ENCODE measurements at regions not wholly inside any gene's neighbourhood (a gene's known extent, or its start where the extent isn't known, plus 50 kb on each side); places are given as distances from the start of the nearest gene placed in this dataset.
"Not testable (repeated sequence)": the region's sequence is repeated elsewhere in the genome, so short reads cannot be mapped to it uniquely, and the experiment has no call there.

DNA sequence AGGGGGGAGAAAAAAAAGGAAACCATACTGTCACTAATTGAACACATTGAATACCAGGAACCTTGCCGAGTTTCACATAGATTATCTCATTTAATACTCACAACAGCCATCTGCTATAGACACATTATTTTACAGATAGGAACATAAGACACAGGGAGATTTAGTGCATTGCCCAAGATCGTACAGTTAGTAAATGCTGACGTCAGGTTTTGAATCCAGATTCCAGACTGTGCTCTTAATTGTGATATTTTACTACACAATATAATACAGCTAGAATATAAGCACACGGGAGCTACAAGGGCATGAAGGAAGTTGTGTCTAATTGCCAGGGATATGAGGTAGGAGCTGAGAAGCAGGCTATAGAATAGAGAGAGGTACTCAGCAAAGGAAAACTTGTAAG lies 93.9 kb upstream of the MINDY3 start:
- H2AFZ ChIP-seq (ENCODE audit: low read depth, low read length) = no peak overlapping the region
- H3K4me3 ChIP-seq (ENCODE audit: insufficient read depth in 1 of 2, low read depth in 1 of 2, low read length in 2 of 2) = no peak overlapping the region
- H2BK120ac ChIP-seq (ENCODE audit: low read depth, low read length) = no peak overlapping the region
- WGBS = 56% methylated on average over 2 of the region's 4 CpGs
- H4K91ac ChIP-seq (ENCODE audit: low read length) = no peak overlapping the region
- H3K9me3 ChIP-seq (ENCODE audit: control insufficient read depth, low read length) = no peaks in the 10 kb centered on the region
- no peak overlapping the region for H3K14ac ChIP-seq (ENCODE audit: low read length in 2 of 2)
- no peaks in the 10 kb centered on the region for H3K79me1 ChIP-seq (replicated peaks; ENCODE audit: low read length, poor library complexity, severe bottlenecking)
- H3K9ac ChIP-seq (ENCODE audit: low read length) = no peak overlapping the region
- H4K8ac ChIP-seq (ENCODE audit: low read length) = no peak overlapping the region
- no peaks in the 10 kb centered on the region for H3K27me3 ChIP-seq (ENCODE audit: control insufficient read depth in 1 of 2, insufficient read depth in 1 of 2, low read length in 2 of 2)
- no peak overlapping the region for H3K18ac ChIP-seq (ENCODE audit: low read depth in 1 of 2, low read length in 2 of 2)
- no peak overlapping the region for H2BK12ac ChIP-seq (ENCODE audit: low read length in 2 of 2)
- DNase-seq = no peak
- H2BK5ac ChIP-seq (ENCODE audit: low read depth, low read length, poor library complexity, severe bottlenecking) = no peak overlapping the region
- no peaks in the 10 kb centered on the region for H3K4me1 ChIP-seq (ENCODE audit: control insufficient read depth, insufficient read depth, low read depth, low read length)
- H3K4ac ChIP-seq (ENCODE audit: low read depth in 1 of 2, low read length in 2 of 2) = no peak overlapping the region
- H3K36me3 ChIP-seq (ENCODE audit: control insufficient read depth in 1 of 2, insufficient read depth in 2 of 2, low read depth in 1 of 2, low read length in 2 of 2) = no peaks in the 10 kb centered on the region
- H3K23ac ChIP-seq (ENCODE audit: low read length in 2 of 2) = no peak overlapping the region
- H3K4me2 ChIP-seq (ENCODE audit: low read length, poor library complexity, severe bottlenecking) = no peak overlapping the region
- no peak overlapping the region for H2BK15ac ChIP-seq (ENCODE audit: low read depth, poor library complexity, severe bottlenecking)
- H2AK5ac ChIP-seq (ENCODE audit: low read length, severe bottlenecking) = no peak overlapping the region
- H3K27ac ChIP-seq (ENCODE audit: low read length, poor library complexity, severe bottlenecking) = no peak overlapping the region

GRCh38 chr10:15960277-15960676 lies 100.0 kb upstream of the MINDY3 start:
- Histone ChIP-seq H2BK15ac (ENCODE audit: low read depth, poor library complexity, severe bottlenecking) (no peak overlapping the region), H3K14ac (ENCODE audit: low read length in 2 of 2) (no peak overlapping the region), H3K23ac (ENCODE audit: low read length in 2 of 2) (no peak overlapping the region), H3K9me3 (ENCODE audit: control insufficient read depth, low read length) (peaks cover 4% of the 10 kb centered on the region), H3K27me3 (ENCODE audit: control insufficient read depth in 1 of 2, insufficient read depth in 1 of 2, low read length in 2 of 2) (no peaks in the 10 kb centered on the region), H3K27ac (ENCODE audit: low read length, poor library complexity, severe bottlenecking) (no peak overlapping the region), H2AK5ac (ENCODE audit: low read length, severe bottlenecking) (no peak overlapping the region), H3K4me2 (ENCODE audit: low read length, poor library complexity, severe bottlenecking) (no peak overlapping the region), H3K4me3 (ENCODE audit: insufficient read depth in 1 of 2, low read depth in 1 of 2, low read length in 2 of 2) (no peak overlapping the region), H3K79me1 (replicated peaks; ENCODE audit: low read length, poor library complexity, severe bottlenecking) (no peaks in the 10 kb centered on the region), H4K8ac (ENCODE audit: low read length) (no peak overlapping the region), H3K9ac (ENCODE audit: low read length) (no peak overlapping the region), H2AFZ (ENCODE audit: low read depth, low read length) (no peak overlapping the region), H3K36me3 (ENCODE audit: control insufficient read depth in 1 of 2, insufficient read depth in 2 of 2, low read depth in 1 of 2, low read length in 2 of 2) (no peaks in the 10 kb centered on the region), H3K4me1 (ENCODE audit: control insufficient read depth, insufficient read depth, low read depth, low read length) (no peaks in the 10 kb centered on the region), H2BK12ac (ENCODE audit: low read length in 2 of 2) (no peak overlapping the region), H2BK120ac (ENCODE audit: low read depth, low read length) (no peak overlapping the region), H3K18ac (ENCODE audit: low read depth in 1 of 2, low read length in 2 of 2) (no peak overlapping the region), H4K91ac (ENCODE audit: low read length) (no peak overlapping the region), H2BK5ac (ENCODE audit: low read depth, low read length, poor library complexity, severe bottlenecking) (no peak overlapping the region), H3K4ac (ENCODE audit: low read depth in 1 of 2, low read length in 2 of 2) (no peak overlapping the region)
- WGBS = 83% methylated on average over 5 of the region's 5 CpGs
- DNase-seq = no peak

GRCh38 chr10:15972736-15973135 lies 112.4 kb upstream of the MINDY3 start:
- not testable (repeated sequence) for H4K8ac ChIP-seq (ENCODE audit: low read length)

DNA sequence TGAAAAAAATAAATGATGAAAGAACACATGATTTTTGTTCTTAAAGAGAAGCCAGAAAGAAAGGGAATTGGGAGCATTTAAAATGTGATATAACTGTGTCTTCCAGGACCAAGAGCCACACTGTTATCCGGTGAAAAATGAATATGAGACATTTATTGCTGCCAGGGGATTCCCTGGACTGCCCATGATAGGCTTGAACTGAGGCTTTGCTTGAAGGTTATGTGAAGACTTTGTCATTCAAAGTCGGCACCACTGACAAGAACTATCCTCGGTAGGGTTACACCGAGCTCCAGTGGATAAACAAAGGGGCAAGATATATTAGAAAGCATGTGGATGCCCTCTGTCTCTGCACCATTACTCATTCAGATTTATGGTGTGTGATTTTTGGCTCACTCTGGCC lies 125.4 kb upstream of the MINDY3 start:
- no peaks in the 10 kb centered on the region for H3K4me1 ChIP-seq (ENCODE audit: control insufficient read depth, insufficient read depth, low read depth, low read length)
- 71% methylated on average over 4 of the region's 4 CpGs for WGBS

More at GRCh38 chr10:15972736-15973135, 112.4 kb upstream of the MINDY3 start:
- 61% methylated on average over 2 of the region's 5 CpGs for WGBS
- not testable (repeated sequence) for H2AK5ac ChIP-seq (ENCODE audit: low read length, severe bottlenecking); H2BK120ac ChIP-seq (ENCODE audit: low read depth, low read length); H3K36me3 ChIP-seq (ENCODE audit: control insufficient read depth in 1 of 2, insufficient read depth in 2 of 2, low read depth in 1 of 2, low read length in 2 of 2); H3K4me3 ChIP-seq (ENCODE audit: insufficient read depth in 1 of 2, low read depth in 1 of 2, low read length in 2 of 2); H2BK5ac ChIP-seq (ENCODE audit: low read depth, low read length, poor library complexity, severe bottlenecking); H3K4me2 ChIP-seq (ENCODE audit: low read length, poor library complexity, severe bottlenecking); H2BK15ac ChIP-seq (ENCODE audit: low read depth, poor library complexity, severe bottlenecking); H2AFZ ChIP-seq (ENCODE audit: low read depth, low read length); H3K9me3 ChIP-seq (ENCODE audit: control insufficient read depth, low read length); DNase-seq; H3K9ac ChIP-seq (ENCODE audit: low read length); H4K91ac ChIP-seq (ENCODE audit: low read length); H3K4me1 ChIP-seq (ENCODE audit: control insufficient read depth, insufficient read depth, low read depth, low read length); H3K23ac ChIP-seq (ENCODE audit: low read length in 2 of 2); H3K4ac ChIP-seq (ENCODE audit: low read depth in 1 of 2, low read length in 2 of 2); H3K27me3 ChIP-seq (ENCODE audit: control insufficient read depth in 1 of 2, insufficient read depth in 1 of 2, low read length in 2 of 2); H3K18ac ChIP-seq (ENCODE audit: low read depth in 1 of 2, low read length in 2 of 2); H3K79me1 ChIP-seq (replicated peaks; ENCODE audit: low read length, poor library complexity, severe bottlenecking); H2BK12ac ChIP-seq (ENCODE audit: low read length in 2 of 2); H3K14ac ChIP-seq (ENCODE audit: low read length in 2 of 2); H3K27ac ChIP-seq (ENCODE audit: low read length, poor library complexity, severe bottlenecking)

More for the DNA sequence above, 125.4 kb upstream of the MINDY3 start:
- H3K18ac ChIP-seq (ENCODE audit: low read depth in 1 of 2, low read length in 2 of 2) = no peak overlapping the region
- no peak overlapping the region for H2BK5ac ChIP-seq (ENCODE audit: low read depth, low read length, poor library complexity, severe bottlenecking)
- H3K79me1 ChIP-seq (replicated peaks; ENCODE audit: low read length, poor library complexity, severe bottlenecking) = no peaks in the 10 kb centered on the region
- no peak overlapping the region for H4K8ac ChIP-seq (ENCODE audit: low read length)
- no peak for DNase-seq
- H3K23ac ChIP-seq (ENCODE audit: low read length in 2 of 2) = no peak overlapping the region
- H3K4me2 ChIP-seq (ENCODE audit: low read length, poor library complexity, severe bottlenecking) = no peak overlapping the region
- H3K14ac ChIP-seq (ENCODE audit: low read length in 2 of 2) = no peak overlapping the region
- H3K4me3 ChIP-seq (ENCODE audit: insufficient read depth in 1 of 2, low read depth in 1 of 2, low read length in 2 of 2) = no peak overlapping the region
- H2BK12ac ChIP-seq (ENCODE audit: low read length in 2 of 2) = no peak overlapping the region
- H3K4ac ChIP-seq (ENCODE audit: low read depth in 1 of 2, low read length in 2 of 2) = no peak overlapping the region
- H3K36me3 ChIP-seq (ENCODE audit: control insufficient read depth in 1 of 2, insufficient read depth in 2 of 2, low read depth in 1 of 2, low read length in 2 of 2) = no peaks in the 10 kb centered on the region
- no peaks in the 10 kb centered on the region for H3K27me3 ChIP-seq (ENCODE audit: control insufficient read depth in 1 of 2, insufficient read depth in 1 of 2, low read length in 2 of 2)
- H2BK15ac ChIP-seq (ENCODE audit: low read depth, poor library complexity, severe bottlenecking) = no peak overlapping the region
- H2BK120ac ChIP-seq (ENCODE audit: low read depth, low read length) = no peak overlapping the region
- no peak overlapping the region for H4K91ac ChIP-seq (ENCODE audit: low read length)
- H2AK5ac ChIP-seq (ENCODE audit: low read length, severe bottlenecking) = no peak overlapping the region
- H2AFZ ChIP-seq (ENCODE audit: low read depth, low read length) = no peak overlapping the region
- no peak overlapping the region for H3K9ac ChIP-seq (ENCODE audit: low read length)
- peaks cover 3% of the 10 kb centered on the region for H3K9me3 ChIP-seq (ENCODE audit: control insufficient read depth, low read length)
- H3K27ac ChIP-seq (ENCODE audit: low read length, poor library complexity, severe bottlenecking) = no peak overlapping the region
